Stomach (tissue), 8 donors: ENCODE measurements at regions not wholly inside any gene's neighbourhood (a gene's known extent, or its start where the extent isn't known, plus 50 kb on each side); places are given as distances from the start of the nearest gene placed in this dataset.

Experiments used
- DNase-seq, 2 donors: peaks; one replicate each; pipeline versions ENCODE4 v3.0.0 to v3.0.0-alpha.2; 2013 to 2019
- H3K27ac ChIP-seq, 5 donors: fragments of 200-600 bp in 4 of 5; sonication (generic) in 4 of 5; one replicate each; pipeline ENCODE4 v1.5.1; 2013 to 2019; ENCODE audit warnings: mild to moderate bottlenecking in 1 of 5, moderate library complexity in 1 of 5
- H3K27me3 ChIP-seq, 3 donors: fragments of 200-600 bp; sonication (generic); one replicate each; pipeline ENCODE4 v1.5.1; 2017 to 2019; ENCODE audit warnings: mixed run types in 1 of 3
- H3K36me3 ChIP-seq, 4 donors: fragments of 200-600 bp; sonication (generic); 1 replicate in 3 of 4; 2 replicates in 1 of 4; pipeline ENCODE4 v1.5.1; 2016 to 2019
- H3K4me1 ChIP-seq, 4 donors: fragments of 200-600 bp; sonication (generic); one replicate each; pipeline ENCODE4 v1.5.1; 2016 to 2019
- H3K4me3 ChIP-seq, 4 donors: fragments of 200-600 bp; sonication (generic) in 3 of 4; one replicate each; pipeline ENCODE4 v1.5.1; 2016 to 2019; ENCODE audit warnings: mild to moderate bottlenecking in 1 of 4
- H3K9me3 ChIP-seq, 4 donors: fragments of 200-600 bp; sonication (generic); one replicate each; pipeline ENCODE4 v1.5.1; 2016 to 2019
- EP300 ChIP-seq: sonication (generic); formaldehyde crosslinking; IDR thresholded peaks from one replicate; pipeline ENCODE4 v1.6.1; 2017; ENCODE audit warnings: antibody characterized with exemption
- POLR2A ChIP-seq, 4 donors: fragments of 450-650 bp; IDR thresholded peaks; one replicate each; pipeline ENCODE4 v1.6.1; 2016; ENCODE audit warnings: antibody characterized with exemption in 4 of 4, control low read depth in 2 of 4, mild to moderate bottlenecking in 1 of 4, moderate library complexity in 1 of 4
- POLR2AphosphoS5 ChIP-seq, 3 donors: sonication (generic); formaldehyde crosslinking; IDR thresholded peaks; one replicate each; pipeline ENCODE4 v1.6.1; 2016; ENCODE audit warnings: antibody characterized with exemption in 3 of 3
- WGBS, 5 donors: extraction: QIAGEN DNeasy Blood & Tissue Kit in 3 of 5; methylation state at CpG; one replicate each; pipeline versions ENCODE4 v1.1.5 to v1.1.7; 2013 to 2018; 5-methylcytosine and 5-hydroxymethylcytosine counted together
- intact Hi-C: fragments of 100-400 bp; cut with DNase I; formaldehyde crosslinking; loops from one replicate; pipeline ENCODE4 v1.15.1; 2023; ENCODE audit warnings: low total_unique reads
- TF ChIP-seq, protein P1 (sequence below), 7 experiments: fragments of 450-650 bp in 4 of 7; fragments of 200-600 bp in 3 of 7; sonication (generic) in 3 of 7; IDR thresholded peaks; one replicate each; pipeline ENCODE4 v1.5.1; 2016 to 2019; ENCODE audit warnings: antibody characterized with exemption in 7 of 7, control low read depth in 2 of 7, mild to moderate bottlenecking in 1 of 7
- donor health status: healthy with polysubstance abuse.
- donor health status: Bipolar disorder and iron deficiency.
- donor health status: healthy.

DNA sequence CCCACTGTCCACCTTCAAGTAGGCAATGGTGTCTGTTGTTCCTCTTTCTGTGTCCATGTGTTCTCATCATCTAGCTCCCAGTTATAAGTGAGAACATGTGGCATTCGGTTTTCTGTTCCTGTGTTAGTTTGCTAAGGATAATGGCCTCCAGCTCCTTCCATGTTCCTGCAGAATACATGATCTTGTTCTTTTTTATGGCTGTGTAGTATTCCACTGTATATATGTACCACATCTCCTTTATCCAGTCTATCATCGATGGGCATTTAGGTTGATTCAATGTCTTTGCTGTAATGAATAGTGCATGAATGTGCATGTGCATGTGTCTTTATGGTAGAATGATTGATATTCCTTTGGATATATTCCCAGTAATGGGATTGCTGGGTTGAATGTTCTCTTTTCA is 123.3 kb upstream of the LHX5 start:
- no peak for DNase-seq
- TF ChIP-seq EP300, result no peak
- TF ChIP-seq POLR2A (IDR thresholded peaks at IDR 0.05), result no peak
- TF ChIP-seq POLR2AphosphoS5 (IDR thresholded peaks at IDR 0.05), result no peak
- TF ChIP-seq, protein P1, sequence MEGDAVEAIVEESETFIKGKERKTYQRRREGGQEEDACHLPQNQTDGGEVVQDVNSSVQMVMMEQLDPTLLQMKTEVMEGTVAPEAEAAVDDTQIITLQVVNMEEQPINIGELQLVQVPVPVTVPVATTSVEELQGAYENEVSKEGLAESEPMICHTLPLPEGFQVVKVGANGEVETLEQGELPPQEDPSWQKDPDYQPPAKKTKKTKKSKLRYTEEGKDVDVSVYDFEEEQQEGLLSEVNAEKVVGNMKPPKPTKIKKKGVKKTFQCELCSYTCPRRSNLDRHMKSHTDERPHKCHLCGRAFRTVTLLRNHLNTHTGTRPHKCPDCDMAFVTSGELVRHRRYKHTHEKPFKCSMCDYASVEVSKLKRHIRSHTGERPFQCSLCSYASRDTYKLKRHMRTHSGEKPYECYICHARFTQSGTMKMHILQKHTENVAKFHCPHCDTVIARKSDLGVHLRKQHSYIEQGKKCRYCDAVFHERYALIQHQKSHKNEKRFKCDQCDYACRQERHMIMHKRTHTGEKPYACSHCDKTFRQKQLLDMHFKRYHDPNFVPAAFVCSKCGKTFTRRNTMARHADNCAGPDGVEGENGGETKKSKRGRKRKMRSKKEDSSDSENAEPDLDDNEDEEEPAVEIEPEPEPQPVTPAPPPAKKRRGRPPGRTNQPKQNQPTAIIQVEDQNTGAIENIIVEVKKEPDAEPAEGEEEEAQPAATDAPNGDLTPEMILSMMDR (IDR thresholded peaks at IDR 0.05), result no peak
- WGBS, 5 donors, result 71 to 81% (median 75%) methylated on average over 2 of the region's 2 CpGs
- Histone ChIP-seq H3K4me3 (no peak overlapping the region), H3K9me3 (peaks cover 0 to 16% (median 6%) of the 10 kb centered on the region in 4 donors), H3K36me3 (no peaks in the 10 kb centered on the region), H3K4me1 (peaks cover 0 to 6% (median 3%) of the 10 kb centered on the region in 4 donors), H3K27ac (no peak overlapping the region), H3K27me3 (peaks cover 3 to 76% (median 11%) of the 10 kb centered on the region in 3 donors)
- intact Hi-C loops, result no loop called here

DNA sequence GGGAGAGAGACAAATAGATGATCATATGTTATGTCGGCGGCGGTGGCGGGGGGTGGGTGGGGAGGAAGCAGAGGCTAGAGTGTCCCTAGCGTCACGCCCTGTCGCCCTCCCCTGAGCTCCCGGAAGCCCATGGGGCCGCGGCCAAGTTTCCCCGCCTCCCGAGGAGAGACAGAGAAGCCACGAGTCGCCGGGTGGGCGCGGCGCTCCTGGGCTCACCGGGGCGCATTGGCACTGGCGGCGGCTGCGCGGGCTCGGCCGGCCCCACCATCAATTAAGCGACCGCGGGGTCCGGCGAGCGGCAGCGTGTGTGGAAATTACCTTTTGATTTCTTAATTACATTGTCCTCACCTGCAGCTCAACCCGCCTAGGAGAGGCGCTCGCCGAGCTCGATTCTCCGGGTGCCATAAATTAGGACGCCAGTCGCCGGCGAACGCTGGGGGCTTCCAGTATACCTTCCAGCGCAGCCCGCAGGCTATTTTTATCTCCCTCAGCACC is 119.9 kb upstream of the LHX5 start:
- peaks cover 3 to 94% (median 17%) of the 10 kb centered on the region in 3 donors for H3K27me3 ChIP-seq
- TF ChIP-seq, protein P1 (IDR thresholded peaks at IDR 0.05), result no peak
- no peak for TF ChIP-seq EP300
- TF ChIP-seq POLR2A (IDR thresholded peaks at IDR 0.05), result no peak
- TF ChIP-seq POLR2AphosphoS5 (IDR thresholded peaks at IDR 0.05), result no peak
- peak overlapping the region in 1 of 4 donors; percentile 3 for H3K4me3 ChIP-seq
- 1 to 7% (median 4%) methylated on average over 46 of the region's 46 CpGs for WGBS, 5 donors
- peak in 1 of 2 donors; percentile 42 for DNase-seq
- no peak overlapping the region for H3K27ac ChIP-seq
- no peaks in the 10 kb centered on the region for H3K36me3 ChIP-seq
- peaks cover 0 to 6% (median 3%) of the 10 kb centered on the region in 4 donors for H3K4me1 ChIP-seq
- peaks cover 0 to 26% (median 9%) of the 10 kb centered on the region in 4 donors for H3K9me3 ChIP-seq
- intact Hi-C loops, result no loop called here

DNA sequence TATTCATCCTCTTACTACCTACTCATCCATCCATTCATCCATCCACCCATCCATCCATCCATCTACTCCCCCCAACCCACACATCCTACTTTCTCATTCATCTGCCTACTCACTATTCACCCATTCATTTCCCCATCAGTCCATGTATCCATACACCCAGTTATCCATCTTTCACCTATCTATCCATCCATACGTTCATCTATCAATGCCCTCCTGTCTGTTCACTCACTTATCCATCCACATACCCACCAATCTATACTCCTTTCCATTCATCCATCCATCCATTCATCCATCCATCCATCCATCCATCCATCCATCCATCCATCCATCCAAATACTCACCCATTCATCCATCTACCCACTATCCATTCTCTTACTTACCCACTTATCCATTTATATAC is 117.8 kb upstream of the LHX5 start:
- DNase-seq, result no peak
- H3K4me3 ChIP-seq, result no peak overlapping the region
- intact Hi-C loops, result no loop called here
- H3K9me3 ChIP-seq, result peaks cover 0 to 19% (median 6%) of the 10 kb centered on the region in 4 donors
- no peaks in the 10 kb centered on the region for H3K36me3 ChIP-seq
- peaks cover 3 to 88% (median 17%) of the 10 kb centered on the region in 3 donors for H3K27me3 ChIP-seq
- peaks cover 0 to 6% (median 3%) of the 10 kb centered on the region in 4 donors for H3K4me1 ChIP-seq
- 67 to 94% (median 82%) methylated on average over 1 of the region's 1 CpG for WGBS, 5 donors
- TF ChIP-seq POLR2A (IDR thresholded peaks at IDR 0.05) (no peak), POLR2AphosphoS5 (IDR thresholded peaks at IDR 0.05) (no peak), EP300 (no peak)
- TF ChIP-seq, protein P1 (IDR thresholded peaks at IDR 0.05), result no peak
- H3K27ac ChIP-seq, result no peak overlapping the region

GRCh38 chr12:113587720-113588119 is 116.0 kb upstream of the LHX5 start:
- Histone ChIP-seq H3K27ac (no peak overlapping the region), H3K27me3 (peaks cover 3 to 82% (median 17%) of the 10 kb centered on the region in 3 donors)

More at GRCh38 chr12:113587720-113588119, 116.0 kb upstream of the LHX5 start:
- peaks cover 0 to 18% (median 6%) of the 10 kb centered on the region in 4 donors for H3K9me3 ChIP-seq
- WGBS, 5 donors, result 3 to 10% (median 7%) methylated on average over 5 of the region's 5 CpGs
- intact Hi-C loops, result no loop called here
- no peak overlapping the region for H3K4me3 ChIP-seq
- no peak for TF ChIP-seq EP300
- TF ChIP-seq, protein P1 (IDR thresholded peaks at IDR 0.05), result no peak
- no peak for TF ChIP-seq POLR2AphosphoS5 (IDR thresholded peaks at IDR 0.05)
- TF ChIP-seq POLR2A (IDR thresholded peaks at IDR 0.05), result no peak
- no peak for DNase-seq
- peaks cover 0 to 6% (median 3%) of the 10 kb centered on the region in 4 donors for H3K4me1 ChIP-seq
- no peaks in the 10 kb centered on the region for H3K36me3 ChIP-seq
